ENCODE measurements at regions not wholly inside any gene's neighbourhood (a gene's known extent, or its start where the extent isn't known, plus 50 kb on each side); places are given as distances from the start of the nearest gene placed in this dataset.

GRCh38 chr10:124222988-124223710 is 129.8 kb upstream of the CHST15 start:
- no peak for TF ChIP-seq POLR2A (IDR thresholded peaks at IDR 0.05)
- TF ChIP-seq CTCF (IDR thresholded peaks at IDR 0.05), result no peak
- intact Hi-C loops (cut with DNase I), result no loop called here
- no peak for DNase-seq
- no peak overlapping the region for H3K27ac ChIP-seq
- H3K4me3 ChIP-seq, result no peak overlapping the region
- no peaks in the 10 kb centered on the region for H3K9me3 ChIP-seq
- no peak for ATAC-seq
- H3K4me1 ChIP-seq, result peaks cover 0 to 31% (median 15%) of the 10 kb centered on the region in 12 donors
- H3K36me3 ChIP-seq, result no peaks in the 10 kb centered on the region
- WGBS, 4 donors, result 62 to 80% (median 77%) methylated on average over 10 of the region's 10 CpGs
- H3K27me3 ChIP-seq, result peaks cover 0 to 4% (median 0%) of the 10 kb centered on the region in 9 donors

DNA sequence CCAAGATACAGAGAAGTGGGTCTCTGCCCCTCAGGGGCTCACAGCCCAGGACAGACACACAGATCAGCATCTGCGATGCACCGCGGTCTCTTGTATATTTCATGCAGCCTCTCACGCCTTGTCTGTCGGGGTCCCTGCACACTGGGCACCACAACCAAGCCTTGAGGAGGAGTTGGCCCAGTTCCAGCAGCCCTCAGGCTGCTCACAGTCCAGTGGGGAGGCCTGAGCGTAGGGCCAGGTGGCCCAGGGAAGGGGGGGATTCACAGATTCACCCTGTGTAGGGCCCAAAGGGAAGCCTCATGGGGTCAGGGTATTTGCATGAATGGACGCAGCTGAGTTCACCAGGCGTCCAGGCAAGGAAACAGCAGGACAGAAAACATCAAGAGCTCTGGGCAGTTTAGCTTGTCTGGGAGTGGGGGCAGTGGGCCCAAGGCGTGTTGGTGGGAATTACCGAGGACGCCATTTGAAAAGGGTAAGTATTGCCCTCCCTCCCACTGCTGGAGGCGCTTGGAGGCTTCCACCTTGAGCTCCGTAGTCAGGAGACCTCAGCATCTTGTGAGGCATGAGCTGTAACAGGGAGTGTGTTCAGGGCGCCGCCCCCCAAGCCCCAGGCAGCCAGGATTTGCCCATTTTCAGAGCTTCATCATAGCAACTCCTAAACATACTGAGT is 129.1 kb upstream of the CHST15 start:
- DNase-seq, result no peak
- H3K4me3 ChIP-seq, result no peak overlapping the region
- no peaks in the 10 kb centered on the region for H3K9me3 ChIP-seq
- WGBS, 4 donors, result 65 to 75% (median 69%) methylated on average over 12 to 15 of the region's 15 CpGs
- intact Hi-C loops (cut with DNase I), result no loop called here
- H3K27me3 ChIP-seq, result peaks cover 0 to 4% (median 0%) of the 10 kb centered on the region in 9 donors
- peaks cover 0 to 31% (median 15%) of the 10 kb centered on the region in 12 donors for H3K4me1 ChIP-seq
- ATAC-seq, result peak in 1 of 4 donors; percentile 9
- peak overlapping the region in 5 of 12 donors; percentile 9 to 61 (median 39) for H3K27ac ChIP-seq
- no peak for TF ChIP-seq CTCF (IDR thresholded peaks at IDR 0.05)
- no peak for TF ChIP-seq POLR2A (IDR thresholded peaks at IDR 0.05)
- H3K36me3 ChIP-seq, result no peaks in the 10 kb centered on the region

- WGBS, 4 donors, result 25 to 40% (median 32%) methylated on average over 22 of the region's 22 CpGs
- H3K4me1 ChIP-seq, result peaks cover 0 to 32% (median 15%) of the 10 kb centered on the region in 12 donors
- DNase-seq, result no peak
- peak overlapping the region in 2 of 12 donors; percentile 29 to 42 for H3K4me3 ChIP-seq
- H3K36me3 ChIP-seq, result no peaks in the 10 kb centered on the region
- intact Hi-C loops (cut with DNase I), result no loop called here
- no peak for TF ChIP-seq CTCF (IDR thresholded peaks at IDR 0.05)
- no peak for TF ChIP-seq POLR2A (IDR thresholded peaks at IDR 0.05)
- peaks cover 0 to 8% (median 0%) of the 10 kb centered on the region in 9 donors for H3K27me3 ChIP-seq
- peak overlapping the region in 7 of 12 donors; percentile 30 to 64 (median 58) for H3K27ac ChIP-seq
- ATAC-seq, result peak in 2 of 4 donors; percentile 43 to 81
- no peaks in the 10 kb centered on the region for H3K9me3 ChIP-seq
Observed at GRCh38 chr10:124221356-124222317, 128.2 kb upstream of the CHST15 start.
